ENCODE measurements at regions not wholly inside any gene's neighbourhood (a gene's known extent, or its start where the extent isn't known, plus 50 kb on each side); places are given as distances from the start of the nearest gene placed in this dataset.
"Not testable (repeated sequence)": the region's sequence is repeated elsewhere in the genome, so short reads cannot be mapped to it uniquely, and the experiment has no call there.

DNA sequence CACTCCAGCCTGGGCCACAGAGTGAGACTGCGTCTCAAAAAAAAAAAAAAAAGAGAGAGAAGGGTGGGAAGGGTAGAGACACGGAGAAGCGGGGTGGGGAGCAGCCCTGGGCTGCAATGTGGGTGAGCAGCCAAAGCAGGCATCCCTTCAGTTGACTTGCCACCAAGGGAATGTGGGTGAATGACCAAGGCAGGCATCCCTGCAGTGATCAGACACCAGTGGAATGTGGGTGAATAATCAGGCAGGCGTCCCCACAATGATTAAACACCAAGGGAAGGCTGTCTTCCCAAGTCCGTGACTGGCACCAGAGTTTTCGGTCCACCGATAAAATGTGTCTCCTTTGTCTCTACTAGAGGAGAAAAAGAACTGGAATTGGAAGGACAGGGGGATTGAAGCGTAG lies 69.0 kb upstream of the EZR start:
- ATAC-seq; DNase-seq; intact Hi-C loops (cut with DNase I): not testable (repeated sequence)

DNA sequence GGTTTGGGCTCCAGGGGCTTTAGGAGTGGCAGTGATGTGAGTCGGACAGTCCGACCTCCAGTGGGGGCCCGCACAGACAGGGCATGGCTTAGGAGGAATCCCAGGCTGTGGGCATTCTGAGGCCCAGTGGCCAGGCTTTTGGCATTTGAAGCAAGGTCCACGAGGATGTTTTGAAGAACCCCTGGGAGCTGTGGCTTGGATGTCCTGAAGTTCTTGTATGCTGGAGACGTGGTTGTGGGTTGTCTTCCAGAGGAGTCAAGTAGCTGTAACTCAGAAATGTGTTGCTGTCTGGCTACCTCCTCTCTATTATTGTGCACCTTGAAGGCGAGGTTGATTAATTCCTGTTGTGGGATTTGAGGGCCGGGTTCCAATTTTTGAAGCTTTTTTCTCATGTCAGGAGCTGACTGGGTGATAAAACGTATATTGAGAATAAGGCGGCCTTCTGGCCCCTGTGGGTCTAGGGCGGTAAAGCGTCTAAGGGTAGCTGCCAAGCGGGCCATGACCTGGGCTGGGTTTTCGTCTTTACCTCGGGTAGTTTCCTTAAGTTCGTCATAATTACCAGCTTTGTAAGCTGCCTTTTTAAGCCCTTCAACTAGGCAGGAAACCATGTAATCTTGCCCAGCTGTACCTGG lies 67.3 kb upstream of the EZR start:
- ATAC-seq; DNase-seq; intact Hi-C loops (cut with DNase I): not testable (repeated sequence)

DNA sequence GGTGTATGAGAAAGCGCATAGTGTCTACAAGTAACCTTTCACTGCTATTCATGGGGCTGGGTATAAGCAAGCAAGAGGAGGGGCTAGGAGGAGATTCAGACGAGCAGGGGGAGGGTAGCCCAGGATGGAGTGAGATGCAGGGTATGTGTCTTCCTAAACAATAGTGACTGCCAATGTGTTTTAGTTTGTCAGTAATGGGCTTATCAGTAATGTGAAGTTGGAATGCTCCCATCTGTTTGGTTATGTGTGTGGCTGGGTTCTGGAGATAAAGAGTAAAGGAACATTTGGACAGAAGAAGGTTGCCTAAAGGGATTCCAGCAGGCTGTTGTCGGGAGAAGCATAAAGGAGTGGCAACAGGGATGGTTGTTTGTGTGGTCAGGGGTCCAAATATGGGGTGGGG lies 62.7 kb upstream of the EZR start:
- ATAC-seq; DNase-seq; intact Hi-C loops (cut with DNase I): not testable (repeated sequence)

DNA sequence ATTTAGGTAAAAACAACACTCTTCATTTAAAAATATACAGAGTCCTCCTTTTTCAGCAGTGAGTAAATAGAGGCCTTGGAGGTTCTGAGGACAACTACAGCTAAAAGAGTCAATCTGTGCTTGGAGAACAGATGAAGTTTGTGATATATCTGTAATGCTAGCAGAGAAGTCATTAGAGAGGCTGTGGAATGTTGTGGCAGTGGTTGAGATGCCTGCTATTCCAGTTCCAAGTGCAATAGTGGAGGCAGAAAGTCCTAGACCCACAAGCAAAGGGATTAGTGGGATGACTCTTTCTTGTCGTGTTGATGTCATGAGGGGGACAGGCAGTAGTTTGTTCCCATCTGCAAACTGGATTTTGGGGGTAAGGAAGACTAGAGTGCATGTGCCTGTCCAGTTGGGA lies 62.1 kb upstream of the EZR start:
- intact Hi-C loops (cut with DNase I); ATAC-seq; DNase-seq: not testable (repeated sequence)

DNA sequence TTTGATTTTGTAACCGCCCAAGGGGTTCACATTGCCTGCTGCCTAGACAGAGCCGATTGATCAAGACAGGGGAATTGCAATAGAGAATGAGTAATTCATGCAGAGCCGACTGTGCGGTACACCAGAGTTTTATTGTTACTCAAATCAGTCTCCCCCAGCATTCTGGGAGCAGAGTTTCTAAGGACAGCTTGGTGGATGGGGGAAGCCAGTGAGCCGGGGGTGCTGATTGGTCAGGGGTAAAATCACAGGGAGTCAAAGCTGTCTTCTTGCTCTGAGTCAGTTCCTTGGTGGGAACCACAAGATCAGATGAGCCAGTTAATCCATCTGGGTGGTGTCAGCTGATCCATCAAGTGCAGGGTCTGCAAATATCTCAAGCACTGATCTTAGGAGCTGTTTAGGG lies 60.0 kb upstream of the EZR start:
- ATAC-seq (no peak), DNase-seq (no peak)
- intact Hi-C loops (cut with DNase I): no loop called here

DNA sequence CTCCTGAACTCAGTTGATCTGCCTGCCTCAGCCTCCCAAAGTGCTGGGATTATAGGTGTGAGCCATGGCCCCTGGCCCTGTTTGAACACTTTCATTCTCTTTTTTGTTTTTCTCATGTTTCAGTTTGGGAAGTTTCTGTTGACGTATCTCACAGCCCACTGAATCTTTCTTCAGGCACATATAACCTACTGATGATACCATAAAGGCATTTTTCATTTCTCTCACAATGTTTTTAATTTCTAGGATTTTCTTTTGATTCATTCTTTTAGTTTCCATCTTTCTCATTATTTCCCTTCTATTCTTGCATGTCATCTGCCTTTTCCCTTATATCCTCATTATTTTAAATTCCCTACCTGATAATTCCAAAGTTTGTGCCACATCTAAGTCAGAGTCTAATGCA lies 58.5 kb upstream of the EZR start:
- ATAC-seq: no peak
- DNase-seq: no peak
- intact Hi-C loops (cut with DNase I): no loop called here

DNA sequence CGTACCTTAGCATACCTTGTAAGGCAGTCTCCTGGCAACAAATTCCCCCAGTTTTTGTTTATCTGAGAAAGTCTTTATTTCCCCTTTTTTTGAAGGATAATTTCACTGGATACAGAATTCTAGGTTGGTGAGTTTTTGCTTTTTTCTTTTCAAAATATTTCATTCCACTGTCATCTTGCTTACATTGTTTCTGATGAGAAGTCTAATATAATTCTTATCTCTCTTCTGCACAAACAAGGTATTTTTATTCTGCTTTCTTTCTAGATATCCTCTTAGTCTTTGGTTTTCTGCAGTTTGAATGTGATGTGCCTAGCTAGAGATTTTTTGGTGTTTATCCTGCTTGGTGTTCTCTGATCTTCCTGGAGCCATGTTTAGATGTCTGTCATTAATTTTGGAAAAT lies 57.7 kb upstream of the EZR start:
- intact Hi-C loops (cut with DNase I): no loop called here
- no peak for DNase-seq
- no peak for ATAC-seq

DNA sequence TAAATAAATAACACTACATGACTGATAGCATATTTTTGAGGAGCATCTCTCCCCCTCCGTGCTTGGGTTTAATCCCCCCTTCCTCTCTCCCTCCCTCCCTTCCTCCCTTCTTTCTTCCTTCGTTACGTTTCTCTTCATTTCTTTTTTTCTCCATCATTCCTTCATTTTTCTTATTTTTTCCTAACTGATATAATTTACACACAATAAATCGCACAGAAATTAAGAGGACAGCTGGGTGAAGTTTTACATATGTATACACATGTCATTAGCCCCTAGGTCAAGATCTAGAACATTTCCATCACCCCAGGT lies 51.4 kb upstream of the EZR start:
- intact Hi-C loops (cut with DNase I): no loop called here
- DNase-seq (no peak), ATAC-seq (no peak)

DNA sequence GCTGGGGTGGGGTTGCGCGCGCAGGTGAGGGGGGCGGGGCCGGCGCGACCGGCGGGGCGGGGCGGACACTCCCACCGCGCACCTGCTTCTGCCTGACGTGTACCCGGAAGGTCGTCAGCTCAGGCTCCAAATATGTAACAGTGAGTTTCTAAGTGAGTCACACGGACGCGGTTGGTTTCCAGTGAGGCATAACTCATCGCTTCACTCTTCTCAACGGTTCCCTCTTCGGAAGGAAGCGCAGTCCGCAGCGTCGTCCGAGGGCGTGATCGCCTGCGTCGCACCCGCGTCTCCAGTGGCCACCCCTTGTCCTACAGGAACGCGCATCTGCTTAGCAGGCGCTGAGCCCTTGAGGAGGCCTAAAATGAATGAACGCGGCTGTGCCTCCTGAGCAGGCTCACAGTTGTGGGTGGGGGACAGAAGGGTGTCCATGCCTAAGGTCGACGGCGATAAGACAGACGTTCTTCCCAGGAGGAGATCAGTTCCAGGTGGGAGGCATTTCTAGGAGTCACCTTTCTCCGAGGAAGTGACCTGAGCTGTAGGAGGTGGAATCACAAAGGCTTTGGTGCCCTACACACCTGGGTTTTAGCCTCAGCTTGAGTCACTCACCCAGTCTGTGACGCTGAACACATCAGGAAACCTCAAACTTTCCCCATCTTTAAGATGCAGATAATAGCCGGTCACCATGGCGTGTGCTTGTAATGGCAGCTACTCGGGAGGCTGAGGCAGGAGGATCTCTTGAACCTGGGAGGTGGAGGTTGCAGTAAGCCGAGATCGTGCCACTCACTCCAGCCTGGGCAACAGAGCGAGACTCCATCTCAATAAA lies 50.9 kb upstream of the EZR start:
- ATAC-seq: peak in 1 of 2 donors; percentile 93
- intact Hi-C loops (cut with DNase I): no loop called here
- DNase-seq: no peak

DNA sequence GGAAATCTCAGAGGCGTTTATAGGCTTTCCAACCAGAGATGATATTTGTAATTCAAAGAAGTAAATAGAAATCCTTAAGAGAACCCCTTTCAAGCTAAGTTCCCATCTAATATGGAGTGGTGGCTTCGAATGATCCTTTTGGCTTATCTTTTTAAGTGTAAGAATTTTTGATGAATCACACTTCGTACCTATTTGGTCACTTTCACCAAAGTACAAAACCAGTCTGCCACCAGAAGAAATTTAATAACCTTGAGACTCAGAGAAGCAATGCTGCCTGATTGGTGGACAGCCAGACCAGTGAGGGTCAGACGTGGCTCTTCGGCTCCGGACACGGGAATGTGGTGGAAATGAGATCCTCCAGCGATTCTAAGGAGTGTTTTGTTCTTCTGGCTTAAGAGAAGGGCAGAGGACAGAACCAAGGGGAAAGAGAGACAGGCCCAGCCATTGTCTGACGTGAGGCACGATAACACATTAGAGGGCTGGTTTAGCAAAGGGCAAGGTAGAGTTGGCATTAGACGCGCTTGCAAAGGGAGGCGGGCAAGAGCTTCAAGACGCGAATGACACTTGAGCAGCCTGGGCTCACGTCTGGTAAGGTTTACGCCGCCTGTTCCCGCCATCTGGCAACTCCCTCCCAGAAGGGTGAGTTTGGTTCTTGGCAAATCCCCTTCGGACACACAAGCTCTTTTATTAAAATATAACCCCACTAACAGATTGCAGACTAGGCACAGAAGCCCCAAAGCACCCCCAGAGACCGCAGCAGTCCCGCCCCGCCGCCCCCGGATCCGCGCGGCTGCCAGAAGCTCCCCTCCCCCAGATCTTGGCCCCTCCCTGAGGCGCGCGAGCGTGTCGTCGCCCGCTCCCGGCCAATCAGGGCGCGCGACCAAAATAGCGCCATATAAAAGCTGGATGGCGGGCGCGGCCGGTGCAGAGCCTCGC lies 50.0 kb upstream of the EZR start:
- intact Hi-C loops (cut with DNase I): no loop called here
- peak; percentile 93 to 97 for ATAC-seq
- DNase-seq: peak; percentile 91

Data from left cardiac atrium (tissue), 4 donors.